ENCODE measurements at regions not wholly inside any gene's neighbourhood (a gene's known extent, or its start where the extent isn't known, plus 50 kb on each side); places are given as distances from the start of the nearest gene placed in this dataset.

- Mint-ChIP-seq H3K27ac (no peak overlapping the region), H3K4me1 (peaks cover 5% of the 10 kb centered on the region), H3K27me3 (ENCODE audit: low read depth in 3 of 3) (peaks cover 0 to 5% (median 0%) of the 10 kb centered on the region in 3 donors), H3K9me3 (peaks cover 0 to 3% (median 0%) of the 10 kb centered on the region in 7 donors), H3K4me3 (no peak overlapping the region), H3K36me3 (no peaks in the 10 kb centered on the region)
- peak; percentile 48 for TF ChIP-seq CTCF (IDR thresholded peaks at IDR 0.05)
- no peak overlapping the region for H2AFZ ChIP-seq (ENCODE audit: insufficient read depth, low read depth, low read length, poor library complexity, severe bottlenecking)
- no peaks in the 10 kb centered on the region for H3K9me3 ChIP-seq (replicated peaks in 1 of 2; ENCODE audit: control insufficient read depth in 1 of 2, insufficient read depth in 1 of 2, low read length in 2 of 2)
- no peaks in the 10 kb centered on the region for H3K36me3 ChIP-seq (replicated peaks in 1 of 2; ENCODE audit: control insufficient read depth in 1 of 2, insufficient read depth in 2 of 2, low read length in 2 of 2)
- intact Hi-C loops (cut with micrococcal nuclease): no loop called here
- DNase-seq: no peak
- no peaks in the 10 kb centered on the region for H3K4me1 ChIP-seq (ENCODE audit: control insufficient read depth in 1 of 2, insufficient read depth in 2 of 2, low read length in 2 of 2)
- H3K4me3 ChIP-seq (replicated peaks in 1 of 3; ENCODE audit: low read depth in 2 of 3, low read length in 3 of 3): no peak overlapping the region
- no peak overlapping the region for H3K27ac ChIP-seq (ENCODE audit: low read depth in 1 of 2, low read length in 2 of 2)
- WGBS (ENCODE audit: insufficient coverage): no CpG with 5 or more reads among the region's 2 CpGs
- H3K9ac ChIP-seq (ENCODE audit: insufficient read depth, low read length, poor library complexity, severe bottlenecking): no peak overlapping the region
- no peaks in the 10 kb centered on the region for H3K27me3 ChIP-seq (ENCODE audit: control insufficient read depth in 2 of 2, insufficient read depth in 2 of 2, low read length in 2 of 2)
- no peaks in the 10 kb centered on the region for H4K20me1 ChIP-seq (ENCODE audit: insufficient read depth, low read length)
- no peak overlapping the region for H3K4me2 ChIP-seq (replicated peaks; ENCODE audit: extremely low read depth, low read length, poor library complexity, severe bottlenecking)
- no peaks in the 10 kb centered on the region for H3K79me2 ChIP-seq (ENCODE audit: insufficient read depth, low read length)
Observed at GRCh38 chr7:130814778-130815335, 80.8 kb upstream of the KLF14 start.

GRCh38 chr7:130818056-130818455 is 84.0 kb upstream of the KLF14 start:
- Histone ChIP-seq H2AFZ (ENCODE audit: insufficient read depth, low read depth, low read length, poor library complexity, severe bottlenecking) (no peak overlapping the region), H3K27ac (ENCODE audit: low read depth in 1 of 2, low read length in 2 of 2) (no peak overlapping the region), H3K79me2 (ENCODE audit: insufficient read depth, low read length) (no peaks in the 10 kb centered on the region), H3K4me2 (replicated peaks; ENCODE audit: extremely low read depth, low read length, poor library complexity, severe bottlenecking) (no peak overlapping the region), H4K20me1 (ENCODE audit: insufficient read depth, low read length) (no peaks in the 10 kb centered on the region), H3K36me3 (replicated peaks in 1 of 2; ENCODE audit: control insufficient read depth in 1 of 2, insufficient read depth in 2 of 2, low read length in 2 of 2) (no peaks in the 10 kb centered on the region), H3K27me3 (ENCODE audit: control insufficient read depth in 2 of 2, insufficient read depth in 2 of 2, low read length in 2 of 2) (no peaks in the 10 kb centered on the region), H3K9ac (ENCODE audit: insufficient read depth, low read length, poor library complexity, severe bottlenecking) (no peak overlapping the region), H3K4me1 (ENCODE audit: control insufficient read depth in 1 of 2, insufficient read depth in 2 of 2, low read length in 2 of 2) (no peaks in the 10 kb centered on the region), H3K4me3 (replicated peaks in 1 of 3; ENCODE audit: low read depth in 2 of 3, low read length in 3 of 3) (no peak overlapping the region), H3K9me3 (replicated peaks in 1 of 2; ENCODE audit: control insufficient read depth in 1 of 2, insufficient read depth in 1 of 2, low read length in 2 of 2) (no peaks in the 10 kb centered on the region)
- no CpG with 5 or more reads among the region's 2 CpGs for WGBS (ENCODE audit: insufficient coverage)
- Mint-ChIP-seq H3K9me3 (peaks cover 0 to 4% (median 2%) of the 10 kb centered on the region in 7 donors), H3K4me3 (no peak overlapping the region), H3K4me1 (peaks cover 4% of the 10 kb centered on the region), H3K27me3 (ENCODE audit: low read depth in 3 of 3) (peaks cover under 1 to 5% (median 2%) of the 10 kb centered on the region in 3 donors), H3K27ac (no peak overlapping the region), H3K36me3 (no peaks in the 10 kb centered on the region)
- DNase-seq: no peak
- intact Hi-C loops (cut with micrococcal nuclease): no loop called here
- TF ChIP-seq CTCF (IDR thresholded peaks at IDR 0.05): no peak

Data from CD14-positive monocyte (primary cell).